SK-N-SH (cell line): ENCODE measurements at regions not wholly inside any gene's neighbourhood (a gene's known extent, or its start where the extent isn't known, plus 50 kb on each side); places are given as distances from the start of the nearest gene placed in this dataset.

Source experiments
- CTCF ChIA-PET: fragments of 300-600, 350-600 bp; formaldehyde crosslinking; extraction: SDS; loops from one replicate; lab custom pipeline; 2021; lab: Yijun Ruan, JAX
- POLR2A ChIA-PET: fragments of 350-600 bp; sonication (Branson Sonifier 250); formaldehyde crosslinking; extraction: SDS; loops from one replicate; lab custom pipeline; 2020; ENCODE audit warnings: antibody characterized with exemption, inconsistent platforms; lab: Yijun Ruan, JAX
- DNase-seq: peaks from one replicate; pipeline ENCODE4 v3.0.0; 2012
- H2AFZ ChIP-seq: fragments of 200-600 bp; sonication (generic); 2 replicates; pipeline ENCODE4 v1.8.1; 2016; ENCODE audit warnings: antibody characterized with exemption, mild to moderate bottlenecking, low read depth
- H3F3A ChIP-seq: fragments of 200-600 bp; sonication (generic); replicated peaks from 2 replicates; pipeline ENCODE3; 2016; ENCODE audit warnings: antibody characterized with exemption, mild to moderate bottlenecking; ENCODE audit not compliant: insufficient read depth
- H3K27ac ChIP-seq, 2 experiments: fragments of 200-500 bp in 1 of 2; fragments of 200-600 bp in 1 of 2; sonication (Bioruptor generic) in 1 of 2; sonication (generic), shearing (Covaris generic) in 1 of 2; 2 replicates each; pipeline versions ENCODE4 v1.5.1 to v1.6.1; 2014 to 2016; ENCODE audit warnings: low read depth in 2 of 2, inconsistent platforms in 1 of 2, low read length in 1 of 2, mild to moderate bottlenecking in 1 of 2, mixed read lengths in 1 of 2
- H3K27me3 ChIP-seq: fragments of 200-600 bp; sonication (generic), shearing (Covaris generic); 2 replicates; pipeline ENCODE4 v1.6.1; 2016; ENCODE audit warnings: mixed run types; ENCODE audit not compliant: insufficient read depth
- H3K36me3 ChIP-seq, 2 experiments: fragments of 200-500 bp in 1 of 2; fragments of 200-600 bp in 1 of 2; sonication (Bioruptor generic) in 1 of 2; sonication (generic) in 1 of 2; replicated peaks in 1 of 2; 2 replicates each; pipeline versions ENCODE3 to v1.5.1; 2014 to 2016; ENCODE audit warnings: low read length in 1 of 2, mild to moderate bottlenecking in 1 of 2; ENCODE audit not compliant: insufficient read depth in 2 of 2, control insufficient read depth in 1 of 2
- H3K4me1 ChIP-seq, 2 experiments: fragments of 200-500 bp in 1 of 2; fragments of 200-600 bp in 1 of 2; sonication (Bioruptor generic) in 1 of 2; sonication (generic), shearing (Covaris generic) in 1 of 2; 2 replicates each; pipeline versions ENCODE4 v1.5.1 to v1.6.1; 2014 to 2016; ENCODE audit warnings: low read depth in 1 of 2, low read length in 1 of 2, mixed run types in 1 of 2; ENCODE audit not compliant: insufficient read depth in 2 of 2, control insufficient read depth in 1 of 2
- H3K4me2 ChIP-seq: fragments of 200-600 bp; sonication (generic), shearing (Covaris generic); 2 replicates; pipeline ENCODE4 v1.6.1; 2017; ENCODE audit warnings: mixed run types
- H3K4me3 ChIP-seq, 2 experiments: fragments of 200-500 bp in 1 of 2; fragments of 200-600 bp in 1 of 2; sonication (Bioruptor generic) in 1 of 2; sonication (generic), shearing (Covaris generic) in 1 of 2; 2 replicates each; pipeline versions ENCODE4 v1.5.1 to v1.8.1; 2014 to 2016; ENCODE audit warnings: low read depth in 2 of 2, inconsistent platforms in 1 of 2, low read length in 1 of 2, mild to moderate bottlenecking in 1 of 2, mixed read lengths in 1 of 2, moderate library complexity in 1 of 2
- H3K79me2 ChIP-seq: fragments of 200-600 bp; sonication (generic); 2 replicates; pipeline ENCODE4 v1.8.1; 2017; ENCODE audit warnings: mild to moderate bottlenecking; ENCODE audit not compliant: insufficient read depth
- H3K9ac ChIP-seq: fragments of 200-600 bp; sonication (generic); 2 replicates; pipeline ENCODE4 v1.6.1; 2017; ENCODE audit warnings: mixed run types
- H3K9me2 ChIP-seq: fragments of 200-600 bp; sonication (generic); 2 replicates; pipeline ENCODE4 v1.6.1; 2017; ENCODE audit warnings: mixed run types
- H3K9me3 ChIP-seq: fragments of 200-600 bp; sonication (generic); 2 replicates; pipeline ENCODE4 v1.6.1; 2017; ENCODE audit warnings: mixed run types, mild to moderate bottlenecking, moderate library complexity
- H4K20me1 ChIP-seq: fragments of 200-600 bp; sonication (generic); 2 replicates; pipeline ENCODE4 v1.6.1; 2017; ENCODE audit warnings: mild to moderate bottlenecking, mixed run types; ENCODE audit not compliant: insufficient read depth
- CHD2 ChIP-seq: fragments of 150-350 bp; IDR thresholded peaks from 2 replicates; pipeline ENCODE4 v1.6.1; 2018; ENCODE audit warnings: low read length; ENCODE audit not compliant: partially characterized antibody
- ELF1 ChIP-seq: IDR thresholded peaks from 2 replicates; pipeline ENCODE4 v1.4.0; 2012
- EZH2phosphoT487 ChIP-seq: fragments of 200-600 bp; sonication (generic); IDR thresholded peaks from 2 replicates; pipeline ENCODE4 v1.6.1; 2017; ENCODE audit warnings: low read depth, mixed run types, mild to moderate bottlenecking, antibody characterized with exemption, moderate library complexity, borderline replicate concordance
- FOXJ3 ChIP-seq: sonication (generic); formaldehyde crosslinking; IDR thresholded peaks from 2 replicates; pipeline ENCODE4 v1.5.1; 2020; ENCODE audit warnings: mild to moderate bottlenecking, missing genetic modification reagents
- FOXM1 ChIP-seq: IDR thresholded peaks from 2 replicates; pipeline ENCODE4 v1.4.0; 2012; ENCODE audit warnings: low read depth, mild to moderate bottlenecking
- IRF3 ChIP-seq: fragments of 150-350 bp; IDR thresholded peaks from 2 replicates; pipeline ENCODE4 v1.6.1; 2016; ENCODE audit warnings: mild to moderate bottlenecking, low read depth, low read length
- MEF2A ChIP-seq: IDR thresholded peaks from 2 replicates; pipeline ENCODE4 v1.4.0; 2012; ENCODE audit warnings: low read depth, borderline replicate concordance
- MXI1 ChIP-seq: IDR thresholded peaks from 2 replicates; pipeline ENCODE4 v1.6.1; 2012; ENCODE audit warnings: mild to moderate bottlenecking, low read depth, low read length, improper control_type of control experiment
- NFIC ChIP-seq: IDR thresholded peaks from 2 replicates; pipeline ENCODE4 v1.4.0; 2012; ENCODE audit warnings: borderline replicate concordance
- RFX5 ChIP-seq: IDR thresholded peaks from 2 replicates; pipeline ENCODE4 v1.6.1; 2012; ENCODE audit warnings: mild to moderate bottlenecking, improper control_type of control experiment, low read length
- SIN3A ChIP-seq: IDR thresholded peaks from 2 replicates; pipeline ENCODE4 v1.6.1; 2012; ENCODE audit warnings: low read depth, mild to moderate bottlenecking, low read length, moderate library complexity, borderline replicate concordance
- SMC3 ChIP-seq: IDR thresholded peaks from 2 replicates; pipeline ENCODE4 v1.6.1; 2012; ENCODE audit warnings: low read depth, low read length, improper control_type of control experiment
- TAF1 ChIP-seq: IDR thresholded peaks from 2 replicates; pipeline ENCODE4 v1.6.1; 2012; ENCODE audit warnings: low read depth, mild to moderate bottlenecking, low read length, moderate library complexity, borderline replicate concordance
- TEAD4 ChIP-seq: IDR thresholded peaks from 2 replicates; pipeline ENCODE4 v1.4.0; 2012; ENCODE audit warnings: mild to moderate bottlenecking, borderline replicate concordance; ENCODE audit not compliant: insufficient read depth
- USF2 ChIP-seq: fragments of 150-350 bp; IDR thresholded peaks from 2 replicates; pipeline ENCODE4 v1.6.1; 2017; ENCODE audit warnings: antibody characterized with exemption, low read length, low read depth, borderline replicate concordance
- YY1 ChIP-seq: IDR thresholded peaks from 2 replicates; pipeline ENCODE4 v1.4.0; 2012; ENCODE audit warnings: low read depth, mild to moderate bottlenecking
- WGBS: methylation state at CpG from one replicate; pipeline ENCODE4 v1.1.6; 2017; ENCODE audit warnings: low lambda C conversion rate; 5-methylcytosine and 5-hydroxymethylcytosine counted together
- TF ChIP-seq, protein P1 (sequence below): IDR thresholded peaks from 2 replicates; pipeline ENCODE4 v1.6.1; 2012; ENCODE audit warnings: mild to moderate bottlenecking, low read depth, low read length, moderate library complexity

DNA sequence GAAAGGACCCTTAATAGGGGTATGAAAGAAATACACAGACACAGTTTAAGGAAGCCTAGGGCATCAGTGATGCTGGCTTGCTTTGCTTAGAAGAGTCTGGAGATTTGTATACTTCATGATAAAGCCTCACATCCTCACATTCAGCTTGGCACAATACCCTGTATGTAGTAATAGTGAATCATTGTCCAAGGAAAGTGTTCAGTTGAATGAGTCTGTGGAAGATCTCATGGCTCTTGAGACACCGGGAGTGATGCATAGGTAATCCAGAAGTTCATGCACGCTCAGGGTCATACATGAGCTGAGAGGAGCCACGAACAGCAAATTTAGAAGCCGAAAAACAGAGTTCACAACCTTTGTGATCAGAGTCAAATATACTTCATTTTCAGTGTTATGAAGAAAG lies 537.2 kb upstream of the TMPRSS15 start:
- Histone ChIP-seq H3K9ac (no peak overlapping the region), H3K4me3 (no peak overlapping the region), H3K9me3 (no peaks in the 10 kb centered on the region), H3F3A (no peaks in the 10 kb centered on the region), H3K27ac (no peak overlapping the region), H3K36me3 (no peaks in the 10 kb centered on the region), H3K79me2 (no peaks in the 10 kb centered on the region), H3K4me2 (no peak overlapping the region), H2AFZ (no peak overlapping the region), H3K4me1 (no peaks in the 10 kb centered on the region), H3K27me3 (no peaks in the 10 kb centered on the region), H4K20me1 (no peaks in the 10 kb centered on the region), H3K9me2 (no peaks in the 10 kb centered on the region)
- ChIA-PET POLR2A (no interaction called here), CTCF (no interaction called here)
- 2% methylated on average over 4 of the region's 4 CpGs for WGBS
- no peak for DNase-seq
- TF ChIP-seq EZH2phosphoT487, result no peak
- no peak for TF ChIP-seq ELF1
- TF ChIP-seq RFX5, result no peak
- no peak for TF ChIP-seq MEF2A
- TF ChIP-seq USF2, result no peak

GRCh38 chr21:18950045-18950740 lies 546.6 kb upstream of the TMPRSS15 start:
- Histone ChIP-seq H3K9me3 (no peaks in the 10 kb centered on the region), H3K27ac (no peak overlapping the region), H3K79me2 (no peaks in the 10 kb centered on the region), H3K4me1 (no peaks in the 10 kb centered on the region), H3F3A (no peaks in the 10 kb centered on the region), H3K4me3 (no peak overlapping the region), H4K20me1 (no peaks in the 10 kb centered on the region), H2AFZ (no peak overlapping the region), H3K9ac (no peak overlapping the region), H3K4me2 (no peak overlapping the region), H3K9me2 (no peaks in the 10 kb centered on the region)
- CTCF ChIA-PET, result no interaction called here
- POLR2A ChIA-PET, result no interaction called here
- WGBS, result 16% methylated on average over 12 of the region's 13 CpGs
- TF ChIP-seq SMC3, result no peak
- TF ChIP-seq TAF1, result no peak
- no peak for TF ChIP-seq TEAD4
- TF ChIP-seq IRF3, result no peak
- TF ChIP-seq SIN3A, result no peak
- no peak for TF ChIP-seq USF2
- TF ChIP-seq YY1, result no peak
- TF ChIP-seq, protein P1, sequence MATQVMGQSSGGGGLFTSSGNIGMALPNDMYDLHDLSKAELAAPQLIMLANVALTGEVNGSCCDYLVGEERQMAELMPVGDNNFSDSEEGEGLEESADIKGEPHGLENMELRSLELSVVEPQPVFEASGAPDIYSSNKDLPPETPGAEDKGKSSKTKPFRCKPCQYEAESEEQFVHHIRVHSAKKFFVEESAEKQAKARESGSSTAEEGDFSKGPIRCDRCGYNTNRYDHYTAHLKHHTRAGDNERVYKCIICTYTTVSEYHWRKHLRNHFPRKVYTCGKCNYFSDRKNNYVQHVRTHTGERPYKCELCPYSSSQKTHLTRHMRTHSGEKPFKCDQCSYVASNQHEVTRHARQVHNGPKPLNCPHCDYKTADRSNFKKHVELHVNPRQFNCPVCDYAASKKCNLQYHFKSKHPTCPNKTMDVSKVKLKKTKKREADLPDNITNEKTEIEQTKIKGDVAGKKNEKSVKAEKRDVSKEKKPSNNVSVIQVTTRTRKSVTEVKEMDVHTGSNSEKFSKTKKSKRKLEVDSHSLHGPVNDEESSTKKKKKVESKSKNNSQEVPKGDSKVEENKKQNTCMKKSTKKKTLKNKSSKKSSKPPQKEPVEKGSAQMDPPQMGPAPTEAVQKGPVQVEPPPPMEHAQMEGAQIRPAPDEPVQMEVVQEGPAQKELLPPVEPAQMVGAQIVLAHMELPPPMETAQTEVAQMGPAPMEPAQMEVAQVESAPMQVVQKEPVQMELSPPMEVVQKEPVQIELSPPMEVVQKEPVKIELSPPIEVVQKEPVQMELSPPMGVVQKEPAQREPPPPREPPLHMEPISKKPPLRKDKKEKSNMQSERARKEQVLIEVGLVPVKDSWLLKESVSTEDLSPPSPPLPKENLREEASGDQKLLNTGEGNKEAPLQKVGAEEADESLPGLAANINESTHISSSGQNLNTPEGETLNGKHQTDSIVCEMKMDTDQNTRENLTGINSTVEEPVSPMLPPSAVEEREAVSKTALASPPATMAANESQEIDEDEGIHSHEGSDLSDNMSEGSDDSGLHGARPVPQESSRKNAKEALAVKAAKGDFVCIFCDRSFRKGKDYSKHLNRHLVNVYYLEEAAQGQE, result no peak
- no peak for TF ChIP-seq FOXM1
- no peak for TF ChIP-seq MEF2A
- TF ChIP-seq NFIC, result no peak
- TF ChIP-seq FOXJ3 (CRISPR knock-in tag), result no peak
- TF ChIP-seq CHD2, result no peak
- no peak for TF ChIP-seq MXI1
- TF ChIP-seq, all 33 proteins: peak for 0
- Histone ChIP-seq H3K36me3 (no peaks in the 10 kb centered on the region), H3K27me3 (no peaks in the 10 kb centered on the region)
- no peak for DNase-seq
